ENCODE measurements at regions not wholly inside any gene's neighbourhood (a gene's known extent, or its start where the extent isn't known, plus 50 kb on each side); places are given as distances from the start of the nearest gene placed in this dataset.
A peak's percentile ranks its signal among the peaks of the same experiment; 100 is the strongest.

- no peak for DNase-seq (ENCODE audit: low read depth)
- no peak for FAIRE-seq
- Histone ChIP-seq H3K36me3 (ENCODE audit: control insufficient read depth, insufficient read depth, low read length) (no peaks in the 10 kb centered on the region), H3K4me3 (ENCODE audit: low read depth, low read length) (no peak overlapping the region), H3K27me3 (ENCODE audit: control insufficient read depth, insufficient read depth, low read length) (no peaks in the 10 kb centered on the region)
- no peak for TF ChIP-seq CTCF (IDR thresholded peaks at IDR 0.05; ENCODE audit: insufficient read depth, low read length, severe bottlenecking)
Measured at GRCh38 chr13:79999601-80000000, 341.3 kb downstream of the SPRY2 start.

- DNase-seq (ENCODE audit: low read depth) (no peak), FAIRE-seq (no peak)
- no peaks in the 10 kb centered on the region for H3K36me3 ChIP-seq (ENCODE audit: control insufficient read depth, insufficient read depth, low read length)
- no peaks in the 10 kb centered on the region for H3K27me3 ChIP-seq (ENCODE audit: control insufficient read depth, insufficient read depth, low read length)
- H3K4me3 ChIP-seq (ENCODE audit: low read depth, low read length) = no peak overlapping the region
- TF ChIP-seq CTCF (IDR thresholded peaks at IDR 0.05; ENCODE audit: insufficient read depth, low read length, severe bottlenecking) = no peak
Measured at GRCh38 chr13:79998381-79998880, 342.5 kb downstream of the SPRY2 start.

- DNase-seq (ENCODE audit: low read depth) (no peak), FAIRE-seq (no peak)
- H3K27me3 ChIP-seq (ENCODE audit: control insufficient read depth, insufficient read depth, low read length) = no peaks in the 10 kb centered on the region
- no peak for TF ChIP-seq CTCF (IDR thresholded peaks at IDR 0.05; ENCODE audit: insufficient read depth, low read length, severe bottlenecking)
- H3K36me3 ChIP-seq (ENCODE audit: control insufficient read depth, insufficient read depth, low read length) = no peaks in the 10 kb centered on the region
- H3K4me3 ChIP-seq (ENCODE audit: low read depth, low read length) = no peak overlapping the region
Measured at GRCh38 chr13:79997244-79997643, 343.7 kb downstream of the SPRY2 start.

- no peaks in the 10 kb centered on the region for H3K27me3 ChIP-seq (ENCODE audit: control insufficient read depth, insufficient read depth, low read length)
- FAIRE-seq (no peak), DNase-seq (ENCODE audit: low read depth) (peak; percentile 97)
- H3K4me3 ChIP-seq (ENCODE audit: low read depth, low read length) = no peak overlapping the region
- TF ChIP-seq CTCF (IDR thresholded peaks at IDR 0.05; ENCODE audit: insufficient read depth, low read length, severe bottlenecking) = no peak
- H3K36me3 ChIP-seq (ENCODE audit: control insufficient read depth, insufficient read depth, low read length) = no peaks in the 10 kb centered on the region
Measured at GRCh38 chr13:79995334-79995733, 345.6 kb downstream of the SPRY2 start.

- no peaks in the 10 kb centered on the region for H3K27me3 ChIP-seq (ENCODE audit: control insufficient read depth, insufficient read depth, low read length)
- no peaks in the 10 kb centered on the region for H3K36me3 ChIP-seq (ENCODE audit: control insufficient read depth, insufficient read depth, low read length)
- DNase-seq (ENCODE audit: low read depth) = no peak
- FAIRE-seq = no peak
- no peak overlapping the region for H3K4me3 ChIP-seq (ENCODE audit: low read depth, low read length)
- no peak for TF ChIP-seq CTCF (IDR thresholded peaks at IDR 0.05; ENCODE audit: insufficient read depth, low read length, severe bottlenecking)
Measured at GRCh38 chr13:79992111-79992510, 348.8 kb downstream of the SPRY2 start.

GRCh38 chr13:79990048-79990447, 350.9 kb downstream of the SPRY2 start:
- FAIRE-seq (no peak), DNase-seq (ENCODE audit: low read depth) (no peak)
- TF ChIP-seq CTCF (IDR thresholded peaks at IDR 0.05; ENCODE audit: insufficient read depth, low read length, severe bottlenecking) = no peak
- no peak overlapping the region for H3K4me3 ChIP-seq (ENCODE audit: low read depth, low read length)
- no peaks in the 10 kb centered on the region for H3K27me3 ChIP-seq (ENCODE audit: control insufficient read depth, insufficient read depth, low read length)
- no peaks in the 10 kb centered on the region for H3K36me3 ChIP-seq (ENCODE audit: control insufficient read depth, insufficient read depth, low read length)

Measured in bronchial epithelial cell (primary cell).